ENCODE measurements at regions not wholly inside any gene's neighbourhood (a gene's known extent, or its start where the extent isn't known, plus 50 kb on each side); places are given as distances from the start of the nearest gene placed in this dataset.

GRCh38 chr6:14921170-14921569 is 324.7 kb upstream of the JARID2 start:
- no peak for DNase-seq (ENCODE audit: low read depth)
- Histone ChIP-seq H3K27me3 (ENCODE audit: control insufficient read depth, insufficient read depth, low read length) (no peaks in the 10 kb centered on the region), H3K4me3 (ENCODE audit: low read depth, low read length) (no peak overlapping the region), H3K36me3 (ENCODE audit: control insufficient read depth, insufficient read depth, low read length) (no peaks in the 10 kb centered on the region)
- TF ChIP-seq CTCF (IDR thresholded peaks at IDR 0.05; ENCODE audit: insufficient read depth, low read length, poor library complexity, severe bottlenecking), result no peak

- no peak overlapping the region for H3K4me3 ChIP-seq (ENCODE audit: low read depth, low read length)
- TF ChIP-seq CTCF (IDR thresholded peaks at IDR 0.05; ENCODE audit: insufficient read depth, low read length, poor library complexity, severe bottlenecking), result no peak
- H3K27me3 ChIP-seq (ENCODE audit: control insufficient read depth, insufficient read depth, low read length), result no peaks in the 10 kb centered on the region
- H3K36me3 ChIP-seq (ENCODE audit: control insufficient read depth, insufficient read depth, low read length), result no peaks in the 10 kb centered on the region
- no peak for DNase-seq (ENCODE audit: low read depth)
Observed at GRCh38 chr6:14921878-14922671, 323.8 kb upstream of the JARID2 start.

GRCh38 chr6:14922706-14923460 is 323.0 kb upstream of the JARID2 start:
- TF ChIP-seq CTCF (IDR thresholded peaks at IDR 0.05; ENCODE audit: insufficient read depth, low read length, poor library complexity, severe bottlenecking), result no peak
- H3K36me3 ChIP-seq (ENCODE audit: control insufficient read depth, insufficient read depth, low read length), result no peaks in the 10 kb centered on the region
- DNase-seq (ENCODE audit: low read depth), result no peak

GRCh38 chr6:14924126-14925024 is 321.5 kb upstream of the JARID2 start:
- H3K36me3 ChIP-seq (ENCODE audit: control insufficient read depth, insufficient read depth, low read length), result no peaks in the 10 kb centered on the region
- H3K27me3 ChIP-seq (ENCODE audit: control insufficient read depth, insufficient read depth, low read length), result no peaks in the 10 kb centered on the region
- no peak for TF ChIP-seq CTCF (IDR thresholded peaks at IDR 0.05; ENCODE audit: insufficient read depth, low read length, poor library complexity, severe bottlenecking)
- DNase-seq (ENCODE audit: low read depth), result no peak
- no peak overlapping the region for H3K4me3 ChIP-seq (ENCODE audit: low read depth, low read length)

More at GRCh38 chr6:14922706-14923460, 323.0 kb upstream of the JARID2 start:
- H3K4me3 ChIP-seq (ENCODE audit: low read depth, low read length), result no peak overlapping the region
- no peaks in the 10 kb centered on the region for H3K27me3 ChIP-seq (ENCODE audit: control insufficient read depth, insufficient read depth, low read length)

- Histone ChIP-seq H3K27me3 (ENCODE audit: control insufficient read depth, insufficient read depth, low read length) (no peaks in the 10 kb centered on the region), H3K4me3 (ENCODE audit: low read depth, low read length) (no peak overlapping the region), H3K36me3 (ENCODE audit: control insufficient read depth, insufficient read depth, low read length) (no peaks in the 10 kb centered on the region)
- TF ChIP-seq CTCF (IDR thresholded peaks at IDR 0.05; ENCODE audit: insufficient read depth, low read length, poor library complexity, severe bottlenecking), result no peak
- DNase-seq (ENCODE audit: low read depth), result no peak
Observed at GRCh38 chr6:14925025-14925698, 320.7 kb upstream of the JARID2 start.
